H1 (cell line): ENCODE measurements at regions not wholly inside any gene's neighbourhood (a gene's known extent, or its start where the extent isn't known, plus 50 kb on each side); places are given as distances from the start of the nearest gene placed in this dataset.

Experiments used
- CTCF ChIA-PET: fragments of 300-600 bp; sonication (Branson Sonifier 250); formaldehyde crosslinking; loops from one replicate; lab custom pipeline; 2021; ENCODE audit not compliant: partially characterized antibody; lab: Charles Lee
- POLR2A ChIA-PET: fragments of 300-600 bp; sonication (Branson Sonifier 250); formaldehyde crosslinking; loops from one replicate; lab custom pipeline; 2021; ENCODE audit warnings: inconsistent platforms; ENCODE audit not compliant: partially characterized antibody; lab: Charles Lee
- DNase-seq, 2 experiments: peaks; one replicate each; pipeline versions ENCODE4 v3.0.0 to v3.0.0-alpha.2; 2010 to 2022; ENCODE audit warnings: low spot score in 2 of 2, low read depth in 1 of 2, mixed read lengths in 1 of 2
- FAIRE-seq: peaks from 2 replicates; lab custom pipeline; 2011; peaks lifted over from hg19 to GRCh38; lab: Jason Lieb, UNC
- H2AFZ ChIP-seq: 2 replicates; pipeline ENCODE4 v1.8.1; 2012; ENCODE audit warnings: low read length, inconsistent platforms
- H2AK5ac ChIP-seq: 2 replicates; pipeline ENCODE4 v1.6.1; 2013; ENCODE audit warnings: low read depth, low read length
- H2BK120ac ChIP-seq: replicated peaks from 2 replicates; pipeline ENCODE3; 2013; ENCODE audit warnings: low read depth, low read length, inconsistent platforms
- H2BK12ac ChIP-seq: 2 replicates; pipeline ENCODE4 v1.6.1; 2013; ENCODE audit warnings: low read depth, low read length
- H2BK15ac ChIP-seq: 2 replicates; pipeline ENCODE4 v1.6.1; 2013; ENCODE audit warnings: low read length
- H2BK20ac ChIP-seq: 2 replicates; pipeline ENCODE4 v1.6.1; 2013; ENCODE audit warnings: low read length
- H2BK5ac ChIP-seq: 2 replicates; pipeline ENCODE4 v1.6.1; 2013; ENCODE audit warnings: low read depth, low read length
- H3K14ac ChIP-seq: 2 replicates; pipeline ENCODE4 v1.6.1; 2013; ENCODE audit warnings: inconsistent platforms; ENCODE audit not compliant: insufficient read length
- H3K18ac ChIP-seq: 2 replicates; pipeline ENCODE4 v1.6.1; 2013; ENCODE audit warnings: low read length; ENCODE audit errors: extremely low read depth
- H3K23ac ChIP-seq: 2 replicates; pipeline ENCODE4 v1.6.1; 2013; ENCODE audit warnings: inconsistent platforms; ENCODE audit not compliant: insufficient read length
- H3K23me2 ChIP-seq: 2 replicates; pipeline ENCODE4 v1.6.1; 2013; ENCODE audit warnings: low read depth, low read length
- H3K27ac ChIP-seq: 2 replicates; pipeline ENCODE4 v1.6.1; 2011; ENCODE audit warnings: low read depth, low read length, inconsistent platforms
- H3K27me3 ChIP-seq, 4 experiments: replicated peaks in 1 of 4; 1 replicate in 1 of 4; 2 replicates in 3 of 4; pipeline versions ENCODE4 v1.6.1 to v1.8.1; 2011 to 2013; ENCODE audit warnings: low read length in 3 of 4, mild to moderate bottlenecking in 3 of 4, inconsistent platforms in 2 of 4, mixed read lengths in 2 of 4, moderate library complexity in 1 of 4; ENCODE audit not compliant: control insufficient read depth in 3 of 4, insufficient read depth in 3 of 4; ENCODE audit errors: extremely low read depth in 1 of 4
- H3K36me3 ChIP-seq, 4 experiments: 2 replicates each; pipeline versions ENCODE4 v1.6.1 to v1.8.1; 2011 to 2013; ENCODE audit warnings: mild to moderate bottlenecking in 4 of 4, low read length in 3 of 4, moderate library complexity in 2 of 4, control low read depth in 1 of 4, inconsistent platforms in 1 of 4; ENCODE audit not compliant: insufficient read depth in 4 of 4, control insufficient read depth in 2 of 4
- H3K4ac ChIP-seq: replicated peaks from 2 replicates; pipeline ENCODE3; 2013; ENCODE audit warnings: low read length, low read depth, mixed read lengths, inconsistent platforms; ENCODE audit not compliant: insufficient read length
- H3K4me1 ChIP-seq, 4 experiments: replicated peaks in 1 of 4; 1 replicate in 1 of 4; 2 replicates in 3 of 4; pipeline versions ENCODE4 v1.6.1 to v1.8.1; 2011 to 2013; ENCODE audit warnings: low read length in 3 of 4, inconsistent platforms in 2 of 4, mixed read lengths in 1 of 4; ENCODE audit not compliant: insufficient read depth in 4 of 4, control insufficient read depth in 3 of 4
- H3K4me2 ChIP-seq, 2 experiments: 2 replicates each; pipeline versions ENCODE4 v1.6.1 to v1.8.1; 2011 to 2013; ENCODE audit warnings: low read depth in 2 of 2, low read length in 2 of 2, control low read depth in 1 of 2, inconsistent platforms in 1 of 2, mild to moderate bottlenecking in 1 of 2; ENCODE audit not compliant: insufficient read depth in 1 of 2
- H3K4me3 ChIP-seq, 4 experiments: fragments of 200-600, 300-600 bp in 1 of 4; sonication (generic), shearing (Covaris generic), sonication (Bioruptor Twin) in 1 of 4; 2 replicates each; pipeline versions ENCODE4 v1.5.1 to v1.8.1; 2011 to 2016; ENCODE audit warnings: low read length in 4 of 4, low read depth in 3 of 4, control low read depth in 2 of 4, inconsistent platforms in 2 of 4, mild to moderate bottlenecking in 2 of 4, mixed read lengths in 1 of 4, moderate library complexity in 1 of 4; ENCODE audit not compliant: insufficient read depth in 2 of 4; ENCODE audit errors: extremely low read depth in 1 of 4
- H3K56ac ChIP-seq: replicated peaks from 2 replicates; pipeline ENCODE3; 2013; ENCODE audit warnings: low read depth, mild to moderate bottlenecking, mixed read lengths, low read length, inconsistent platforms; ENCODE audit not compliant: insufficient read length
- H3K79me1 ChIP-seq: 2 replicates; pipeline ENCODE4 v1.6.1; 2013; ENCODE audit warnings: low read depth, low read length, control low read depth
- H3K79me2 ChIP-seq, 2 experiments: 2 replicates each; pipeline versions ENCODE4 v1.6.1 to v1.8.1; 2012 to 2013; ENCODE audit warnings: low read length in 2 of 2, mild to moderate bottlenecking in 2 of 2, inconsistent platforms in 1 of 2; ENCODE audit not compliant: insufficient read depth in 2 of 2, control insufficient read depth in 1 of 2
- H3K9ac ChIP-seq, 4 experiments: replicated peaks in 1 of 4; 1 replicate in 1 of 4; 2 replicates in 3 of 4; pipeline versions ENCODE4 v1.6.1 to v1.8.1; 2011 to 2013; ENCODE audit warnings: low read depth in 3 of 4, low read length in 3 of 4, control low read depth in 2 of 4, mild to moderate bottlenecking in 2 of 4, moderate library complexity in 2 of 4, inconsistent platforms in 1 of 4; ENCODE audit errors: extremely low read depth in 1 of 4
- H3K9me3 ChIP-seq, 2 experiments: 2 replicates each; pipeline versions ENCODE4 v1.6.1 to v1.8.1; 2012 to 2013; ENCODE audit warnings: mild to moderate bottlenecking in 2 of 2, moderate library complexity in 2 of 2, control low read depth in 1 of 2, inconsistent platforms in 1 of 2, low read depth in 1 of 2, low read length in 1 of 2, mixed read lengths in 1 of 2; ENCODE audit not compliant: insufficient read depth in 2 of 2
- H4K20me1 ChIP-seq, 2 experiments: replicated peaks in 1 of 2; 2 replicates each; pipeline versions ENCODE3 to v1.8.1; 2011 to 2013; ENCODE audit warnings: inconsistent platforms in 2 of 2, low read length in 2 of 2, mild to moderate bottlenecking in 1 of 2; ENCODE audit not compliant: insufficient read depth in 2 of 2, control insufficient read depth in 1 of 2
- H4K5ac ChIP-seq: 2 replicates; pipeline ENCODE4 v1.6.1; 2013; ENCODE audit warnings: low read length, low read depth, mixed read lengths, inconsistent platforms; ENCODE audit not compliant: insufficient read length
- H4K8ac ChIP-seq: 2 replicates; pipeline ENCODE4 v1.8.0; 2013; ENCODE audit warnings: mild to moderate bottlenecking, moderate library complexity, low read length, inconsistent platforms; ENCODE audit not compliant: insufficient read depth; ENCODE audit errors: extremely low read depth
- H4K91ac ChIP-seq: replicated peaks from 2 replicates; pipeline ENCODE3; 2013; ENCODE audit warnings: low read length, mixed read lengths, inconsistent platforms; ENCODE audit not compliant: insufficient read length
- RFX5 ChIP-seq: IDR thresholded peaks from 2 replicates; pipeline ENCODE4 v1.6.1; 2011; ENCODE audit warnings: low read depth, low read length, improper control_type of control experiment, borderline replicate concordance
- SIRT6 ChIP-seq: IDR thresholded peaks from one replicate; pipeline ENCODE4 v1.7.1; 2012; ENCODE audit warnings: low read length, inconsistent platforms
- WGBS, 2 experiments: shearing (Covaris generic) in 1 of 2; methylation state at CpG; one replicate each; pipeline versions ENCODE4 v1.1.6 to v1.1.7; 2013 to 2015; ENCODE audit warnings: low lambda C conversion rate in 2 of 2, mixed read lengths in 2 of 2, inconsistent platforms in 1 of 2, low coverage in 1 of 2, missing lambda C conversion rate in 1 of 2; ENCODE audit not compliant: insufficient replicate concordance in 2 of 2, insufficient coverage in 1 of 2, insufficient read length in 1 of 2; ENCODE audit errors: extremely low coverage in 1 of 2, missing lambda C conversion rate in 1 of 2; 5-methylcytosine and 5-hydroxymethylcytosine counted together
- TF ChIP-seq, protein P1 (sequence below), 3 experiments: IDR thresholded peaks; 1 replicate in 2 of 3; 2 replicates in 1 of 3; pipeline versions ENCODE4 v1.5.1 to v1.6.1; 2011; ENCODE audit warnings: low read length in 3 of 3, mild to moderate bottlenecking in 3 of 3, inconsistent platforms in 2 of 3, low read depth in 1 of 3, moderate library complexity in 1 of 3; ENCODE audit not compliant: insufficient read depth in 1 of 3; ENCODE audit errors: control extremely low read depth in 1 of 3

DNA sequence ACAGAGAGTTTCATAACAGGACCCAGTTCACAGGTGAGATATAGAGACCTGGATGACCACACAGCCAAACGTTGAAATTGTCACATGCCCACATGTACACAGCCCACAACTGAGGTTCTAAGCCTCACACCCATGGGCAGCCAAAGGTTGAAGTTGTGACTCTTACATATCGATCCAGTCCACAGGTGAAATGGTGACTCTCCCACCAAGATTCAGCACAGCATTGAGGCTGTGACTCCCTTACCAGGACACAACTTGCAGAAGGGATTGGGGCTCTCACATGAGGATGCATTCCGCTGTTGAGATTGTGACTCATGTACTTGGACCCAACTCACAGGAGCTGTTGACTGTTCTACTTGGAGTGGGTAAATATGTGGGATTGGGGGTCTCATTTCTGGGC lies 1836.4 kb downstream of the TP53TG3F start:
- Histone ChIP-seq H3K56ac (no peak overlapping the region), H3K9me3 (peaks cover 48 to 72% of the 10 kb centered on the region in 2 experiments), H4K8ac (no peak overlapping the region), H3K23ac (no peak overlapping the region), H2BK5ac (no peak overlapping the region), H3K4ac (no peak overlapping the region), H2BK120ac (no peak overlapping the region), H2AK5ac (no peak overlapping the region), H4K91ac (no peak overlapping the region), H3K14ac (no peak overlapping the region), H3K27ac (no peak overlapping the region), H2BK15ac (no peak overlapping the region), H3K4me2 (no peak overlapping the region), H3K23me2 (no peaks in the 10 kb centered on the region), H3K18ac (no peak overlapping the region), H2BK20ac (no peak overlapping the region), H2BK12ac (no peak overlapping the region), H4K20me1 (no peaks in the 10 kb centered on the region), H2AFZ (no peak overlapping the region), H4K5ac (no peak overlapping the region), H3K4me3 (no peak overlapping the region), H3K79me1 (no peaks in the 10 kb centered on the region), H3K27me3 (no peaks in the 10 kb centered on the region), H3K9ac (no peak overlapping the region), H3K36me3 (no peaks in the 10 kb centered on the region; a peak in 1 of 8 replicates), H3K4me1 (no peaks in the 10 kb centered on the region), H3K79me2 (no peaks in the 10 kb centered on the region)
- POLR2A ChIA-PET, result no interaction called here
- CTCF ChIA-PET, result interaction anchor here (1.1 kb wide), 1 partner anchor 11 kb away, joined by 3 read pairs; no protein-coding TSS in a partner anchor
- TF ChIP-seq, protein P1, sequence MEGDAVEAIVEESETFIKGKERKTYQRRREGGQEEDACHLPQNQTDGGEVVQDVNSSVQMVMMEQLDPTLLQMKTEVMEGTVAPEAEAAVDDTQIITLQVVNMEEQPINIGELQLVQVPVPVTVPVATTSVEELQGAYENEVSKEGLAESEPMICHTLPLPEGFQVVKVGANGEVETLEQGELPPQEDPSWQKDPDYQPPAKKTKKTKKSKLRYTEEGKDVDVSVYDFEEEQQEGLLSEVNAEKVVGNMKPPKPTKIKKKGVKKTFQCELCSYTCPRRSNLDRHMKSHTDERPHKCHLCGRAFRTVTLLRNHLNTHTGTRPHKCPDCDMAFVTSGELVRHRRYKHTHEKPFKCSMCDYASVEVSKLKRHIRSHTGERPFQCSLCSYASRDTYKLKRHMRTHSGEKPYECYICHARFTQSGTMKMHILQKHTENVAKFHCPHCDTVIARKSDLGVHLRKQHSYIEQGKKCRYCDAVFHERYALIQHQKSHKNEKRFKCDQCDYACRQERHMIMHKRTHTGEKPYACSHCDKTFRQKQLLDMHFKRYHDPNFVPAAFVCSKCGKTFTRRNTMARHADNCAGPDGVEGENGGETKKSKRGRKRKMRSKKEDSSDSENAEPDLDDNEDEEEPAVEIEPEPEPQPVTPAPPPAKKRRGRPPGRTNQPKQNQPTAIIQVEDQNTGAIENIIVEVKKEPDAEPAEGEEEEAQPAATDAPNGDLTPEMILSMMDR (IDR thresholded peaks at IDR 0.05; ENCODE audit: control extremely low read depth in 1 of 3, insufficient read depth in 1 of 3, low read depth in 1 of 3, low read length in 3 of 3), result no peak
- TF ChIP-seq SIRT6, result no peak
- no peak for TF ChIP-seq RFX5
- 50% methylated on average over 3 of the region's 3 CpGs; no CpG with 5 or more reads in 1 of the 2 experiments for WGBS, 2 experiments
- FAIRE-seq (no peak), DNase-seq (no peak)
